A673 (cell line): ENCODE measurements at regions not wholly inside any gene's neighbourhood (a gene's known extent, or its start where the extent isn't known, plus 50 kb on each side); places are given as distances from the start of the nearest gene placed in this dataset.

Source experiments
- CTCF ChIP-seq: fragments of 300-800, 200-600 bp; sonication (generic); conservative IDR thresholded peaks from 2 replicates; pipeline ENCODE4 v1.5.1; 2017; ENCODE audit warnings: low read depth, mild to moderate bottlenecking, antibody characterized with exemption, low read length, moderate library complexity, mixed read lengths
- EZH2 ChIP-seq: fragments of 200-600 bp; sonication (generic); IDR thresholded peaks from 2 replicates; pipeline ENCODE4 v1.6.1; 2017; ENCODE audit warnings: borderline replicate concordance, low read depth, mild to moderate bottlenecking, mixed read lengths, antibody characterized with exemption, low read length; ENCODE audit not compliant: poor library complexity, severe bottlenecking

DNA sequence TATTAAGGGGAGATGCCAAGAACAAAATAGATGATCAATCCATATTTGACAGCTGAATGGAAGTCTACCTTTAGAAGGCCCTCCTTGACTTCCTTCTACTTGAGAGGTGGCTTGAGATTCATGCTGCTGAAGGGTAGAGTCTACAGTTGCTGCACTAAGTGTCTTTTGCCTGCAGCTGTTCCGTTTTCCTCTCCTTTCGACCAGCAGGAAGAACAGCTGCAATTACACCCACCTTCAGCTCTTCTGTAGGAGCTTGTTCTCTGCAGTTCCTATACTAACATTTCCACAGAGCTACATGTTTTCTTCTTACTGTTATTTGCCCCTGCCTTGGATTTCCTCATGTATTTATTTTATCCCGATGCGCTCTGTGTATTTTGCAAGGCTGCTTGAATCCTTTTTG lies 79.1 kb downstream of the ARRDC4 start:
- TF ChIP-seq CTCF (no peak), EZH2 (no peak)
